ENCODE measurements at regions not wholly inside any gene's neighbourhood (a gene's known extent, or its start where the extent isn't known, plus 50 kb on each side); places are given as distances from the start of the nearest gene placed in this dataset.

- DNase-seq (ENCODE audit: low spot score, unreplicated experiment), result no peak
- Mint-ChIP-seq H3K4me3 (ENCODE audit: low read depth) (no peak overlapping the region), H3K36me3 (ENCODE audit: insufficient read depth) (no peaks in the 10 kb centered on the region), H3K27me3 (peaks cover 11% of the 10 kb centered on the region), H3K9me3 (ENCODE audit: low read depth) (peaks cover 3% of the 10 kb centered on the region), H3K4me1 (ENCODE audit: low read depth) (peaks cover 12% of the 10 kb centered on the region), H3K27ac (no peak overlapping the region)
- TF ChIP-seq CTCF (IDR thresholded peaks at IDR 0.05; ENCODE audit: unreplicated experiment), result no peak
Observed at GRCh38 chr5:17361331-17361730, 136.7 kb upstream of the TAF11L2 start.

- no peak for DNase-seq (ENCODE audit: low spot score, unreplicated experiment)
- H3K9me3 Mint-ChIP-seq (ENCODE audit: low read depth), result no peaks in the 10 kb centered on the region
- peaks cover 5% of the 10 kb centered on the region for H3K27me3 Mint-ChIP-seq
- H3K4me3 Mint-ChIP-seq (ENCODE audit: low read depth), result no peak overlapping the region
- no peak overlapping the region for H3K27ac Mint-ChIP-seq
- no peaks in the 10 kb centered on the region for H3K36me3 Mint-ChIP-seq (ENCODE audit: insufficient read depth)
- H3K4me1 Mint-ChIP-seq (ENCODE audit: low read depth), result peaks cover 12% of the 10 kb centered on the region
- TF ChIP-seq CTCF (IDR thresholded peaks at IDR 0.05; ENCODE audit: unreplicated experiment), result no peak
Observed at GRCh38 chr5:17364987-17365810, 132.8 kb upstream of the TAF11L2 start.

- Mint-ChIP-seq H3K36me3 (ENCODE audit: insufficient read depth) (no peaks in the 10 kb centered on the region), H3K27ac (no peak overlapping the region), H3K4me1 (ENCODE audit: low read depth) (peaks cover 12% of the 10 kb centered on the region), H3K4me3 (ENCODE audit: low read depth) (no peak overlapping the region), H3K9me3 (ENCODE audit: low read depth) (no peaks in the 10 kb centered on the region), H3K27me3 (peaks cover 5% of the 10 kb centered on the region)
- DNase-seq (ENCODE audit: low spot score, unreplicated experiment), result no peak
- TF ChIP-seq CTCF (IDR thresholded peaks at IDR 0.05; ENCODE audit: unreplicated experiment), result no peak
Observed at GRCh38 chr5:17365811-17366138, 132.3 kb upstream of the TAF11L2 start.

GRCh38 chr5:17367256-17367840 is 130.7 kb upstream of the TAF11L2 start:
- Mint-ChIP-seq H3K4me1 (ENCODE audit: low read depth) (peaks cover 10% of the 10 kb centered on the region), H3K27me3 (peaks cover 5% of the 10 kb centered on the region), H3K9me3 (ENCODE audit: low read depth) (no peaks in the 10 kb centered on the region), H3K27ac (no peak overlapping the region), H3K36me3 (ENCODE audit: insufficient read depth) (no peaks in the 10 kb centered on the region), H3K4me3 (ENCODE audit: low read depth) (no peak overlapping the region)
- TF ChIP-seq CTCF (IDR thresholded peaks at IDR 0.05; ENCODE audit: unreplicated experiment), result no peak
- no peak for DNase-seq (ENCODE audit: low spot score, unreplicated experiment)

- Mint-ChIP-seq H3K36me3 (ENCODE audit: insufficient read depth) (no peaks in the 10 kb centered on the region), H3K4me3 (ENCODE audit: low read depth) (no peak overlapping the region), H3K4me1 (ENCODE audit: low read depth) (peaks cover 6% of the 10 kb centered on the region), H3K9me3 (ENCODE audit: low read depth) (no peaks in the 10 kb centered on the region), H3K27ac (no peak overlapping the region), H3K27me3 (peaks cover 4% of the 10 kb centered on the region)
- no peak for TF ChIP-seq CTCF (IDR thresholded peaks at IDR 0.05; ENCODE audit: unreplicated experiment)
- DNase-seq (ENCODE audit: low spot score, unreplicated experiment), result no peak
Observed at GRCh38 chr5:17370651-17371050, 127.4 kb upstream of the TAF11L2 start.
